Muscle layer of duodenum (tissue), 2 donors: ENCODE measurements at regions not wholly inside any gene's neighbourhood (a gene's known extent, or its start where the extent isn't known, plus 50 kb on each side); places are given as distances from the start of the nearest gene placed in this dataset.

Experiments
- H3K27ac ChIP-seq: one replicate; pipeline ENCODE4 v1.7.0; 2013; ENCODE audit warnings: mild to moderate bottlenecking, low read length
- H3K27me3 ChIP-seq: one replicate; pipeline ENCODE4 v1.7.0; 2013; ENCODE audit warnings: low read depth, mild to moderate bottlenecking, control low read depth, low read length
- H3K36me3 ChIP-seq, 2 donors: one replicate each; pipeline ENCODE4 v1.7.0; 2013; ENCODE audit warnings: low read length in 2 of 2, control low read depth in 1 of 2, mild to moderate bottlenecking in 1 of 2; ENCODE audit not compliant: insufficient read depth in 2 of 2, control insufficient read depth in 1 of 2
- H3K4me1 ChIP-seq, 2 donors: one replicate each; pipeline ENCODE4 v1.7.0; 2013; ENCODE audit warnings: low read length in 2 of 2, mild to moderate bottlenecking in 2 of 2, control low read depth in 1 of 2, moderate library complexity in 1 of 2; ENCODE audit not compliant: insufficient read depth in 2 of 2, control insufficient read depth in 1 of 2
- H3K4me3 ChIP-seq, 2 donors: one replicate each; pipeline ENCODE4 v1.7.0; 2013; ENCODE audit warnings: low read length in 2 of 2, low read depth in 1 of 2, mild to moderate bottlenecking in 1 of 2
- H3K9me3 ChIP-seq, 2 donors: one replicate each; pipeline ENCODE4 v1.7.0; 2013; ENCODE audit warnings: low read length in 2 of 2, control low read depth in 1 of 2, mild to moderate bottlenecking in 1 of 2; ENCODE audit not compliant: control insufficient read depth in 1 of 2
- donor health status: healthy.

DNA sequence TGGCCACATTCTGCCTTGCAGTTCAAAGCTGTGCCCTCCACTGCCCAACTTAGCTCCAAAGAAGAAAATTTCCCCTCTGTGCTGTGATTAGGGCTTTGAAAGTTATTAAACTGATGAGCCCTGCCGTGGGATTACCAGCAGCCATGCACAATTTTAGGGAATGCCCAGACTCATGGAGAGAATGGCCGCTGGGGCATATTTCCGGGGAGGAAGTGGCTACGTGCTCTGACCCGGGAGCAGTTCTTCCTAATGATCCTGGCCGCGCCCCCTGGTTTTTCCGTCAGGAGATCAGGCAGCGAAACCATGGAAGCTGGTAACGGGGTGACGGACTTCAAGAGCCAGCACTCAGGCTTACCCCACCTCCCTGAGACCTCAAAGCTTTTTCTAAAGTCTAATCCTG is 365.5 kb upstream of the PFKP start:
- Histone ChIP-seq H3K36me3 (no peaks in the 10 kb centered on the region), H3K27ac (no peak overlapping the region), H3K4me3 (no peak overlapping the region), H3K4me1 (no peaks in the 10 kb centered on the region), H3K27me3 (no peaks in the 10 kb centered on the region), H3K9me3 (no peaks in the 10 kb centered on the region)

- H3K36me3 ChIP-seq, result no peaks in the 10 kb centered on the region
- no peaks in the 10 kb centered on the region for H3K9me3 ChIP-seq
- H3K4me3 ChIP-seq, result no peak overlapping the region
- H3K4me1 ChIP-seq, result no peaks in the 10 kb centered on the region
- H3K27me3 ChIP-seq, result no peaks in the 10 kb centered on the region
- no peak overlapping the region for H3K27ac ChIP-seq
Measured at GRCh38 chr10:2700626-2701305, 366.6 kb upstream of the PFKP start.

- H3K27ac ChIP-seq, result no peak overlapping the region
- H3K36me3 ChIP-seq, result no peaks in the 10 kb centered on the region
- no peak overlapping the region for H3K4me3 ChIP-seq
- no peaks in the 10 kb centered on the region for H3K9me3 ChIP-seq
- no peaks in the 10 kb centered on the region for H3K27me3 ChIP-seq
- H3K4me1 ChIP-seq, result no peaks in the 10 kb centered on the region
Measured at GRCh38 chr10:2688958-2689357, 378.4 kb upstream of the PFKP start.

DNA sequence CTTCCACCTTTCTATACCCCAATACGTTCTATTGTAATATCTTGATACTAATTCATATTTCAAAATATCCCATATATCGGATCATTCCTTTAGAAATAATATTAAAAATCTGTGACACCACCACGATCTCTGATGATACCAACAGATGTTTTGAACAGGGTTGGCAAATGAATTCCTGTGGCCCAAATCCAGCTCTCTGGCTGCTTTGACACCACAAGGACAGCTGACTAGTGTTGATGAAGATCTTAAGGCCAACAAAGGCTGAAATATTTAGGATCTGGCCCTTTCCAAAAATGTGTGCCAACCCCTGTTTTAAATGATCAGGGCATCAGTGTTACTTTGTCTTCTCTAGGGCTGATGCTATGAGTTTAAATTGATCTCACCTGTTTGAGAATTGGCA is 380.7 kb upstream of the PFKP start:
- Histone ChIP-seq H3K36me3 (no peaks in the 10 kb centered on the region), H3K27me3 (no peaks in the 10 kb centered on the region), H3K27ac (no peak overlapping the region), H3K4me3 (no peak overlapping the region), H3K4me1 (no peaks in the 10 kb centered on the region), H3K9me3 (no peaks in the 10 kb centered on the region)

DNA sequence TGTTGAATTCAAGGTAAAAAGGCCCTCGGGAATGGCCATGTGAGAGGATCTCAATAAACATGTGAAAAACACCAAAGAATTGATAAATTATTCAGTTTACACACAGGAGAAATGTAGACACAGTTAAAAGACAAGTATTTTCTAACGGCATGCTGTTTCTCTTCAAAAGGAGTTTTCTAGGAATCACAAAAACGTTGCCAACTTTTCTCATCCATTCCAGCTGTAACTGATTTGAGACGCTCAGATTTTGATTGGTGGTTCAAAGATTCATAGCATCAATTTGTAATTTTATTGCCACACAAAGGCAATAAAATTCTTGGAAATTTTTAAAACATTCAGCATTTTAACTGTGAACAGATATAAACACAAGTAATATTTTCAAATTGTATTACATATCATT is 384.9 kb upstream of the PFKP start:
- H3K27ac ChIP-seq, result no peak overlapping the region
- peaks cover 0 to 6% of the 10 kb centered on the region in 2 donors for H3K4me1 ChIP-seq
- H3K9me3 ChIP-seq, result no peaks in the 10 kb centered on the region
- H3K4me3 ChIP-seq, result no peak overlapping the region
- H3K27me3 ChIP-seq, result no peaks in the 10 kb centered on the region
- no peaks in the 10 kb centered on the region for H3K36me3 ChIP-seq

GRCh38 chr10:2681891-2682290 is 385.5 kb upstream of the PFKP start:
- H3K36me3 ChIP-seq, result no peaks in the 10 kb centered on the region
- H3K4me3 ChIP-seq, result no peak overlapping the region
- no peak overlapping the region for H3K27ac ChIP-seq
- H3K27me3 ChIP-seq, result no peaks in the 10 kb centered on the region
- H3K4me1 ChIP-seq, result peaks cover 0 to 6% of the 10 kb centered on the region in 2 donors
- H3K9me3 ChIP-seq, result no peaks in the 10 kb centered on the region

DNA sequence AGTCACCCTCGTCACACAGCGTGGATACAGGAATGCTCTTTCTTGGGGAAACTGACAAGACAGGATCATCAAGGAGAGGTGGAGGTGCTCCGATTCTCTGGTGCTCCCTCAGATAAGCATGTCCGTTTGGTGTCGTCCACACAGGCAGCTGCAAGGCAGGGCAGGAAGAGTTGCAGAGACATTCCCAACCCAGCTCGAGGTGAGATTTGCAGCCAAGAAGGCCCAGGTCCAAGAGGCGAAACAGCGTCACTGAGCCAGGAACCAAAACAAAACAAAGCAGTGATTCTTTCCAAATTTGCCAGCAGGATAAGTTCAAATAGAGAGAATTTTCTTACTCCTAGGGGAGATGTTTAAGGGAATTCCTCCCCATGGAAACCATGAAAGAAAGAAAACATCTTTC is 386.5 kb upstream of the PFKP start:
- Histone ChIP-seq H3K9me3 (no peaks in the 10 kb centered on the region), H3K27me3 (no peaks in the 10 kb centered on the region), H3K4me1 (peaks cover 0 to 6% of the 10 kb centered on the region in 2 donors), H3K36me3 (no peaks in the 10 kb centered on the region), H3K27ac (no peak overlapping the region), H3K4me3 (no peak overlapping the region)

GRCh38 chr10:2679646-2680045 is 387.7 kb upstream of the PFKP start:
- Histone ChIP-seq H3K4me3 (no peak overlapping the region), H3K27ac (no peak overlapping the region), H3K9me3 (no peaks in the 10 kb centered on the region), H3K27me3 (no peaks in the 10 kb centered on the region), H3K36me3 (no peaks in the 10 kb centered on the region), H3K4me1 (peaks cover 0 to 6% of the 10 kb centered on the region in 2 donors)

DNA sequence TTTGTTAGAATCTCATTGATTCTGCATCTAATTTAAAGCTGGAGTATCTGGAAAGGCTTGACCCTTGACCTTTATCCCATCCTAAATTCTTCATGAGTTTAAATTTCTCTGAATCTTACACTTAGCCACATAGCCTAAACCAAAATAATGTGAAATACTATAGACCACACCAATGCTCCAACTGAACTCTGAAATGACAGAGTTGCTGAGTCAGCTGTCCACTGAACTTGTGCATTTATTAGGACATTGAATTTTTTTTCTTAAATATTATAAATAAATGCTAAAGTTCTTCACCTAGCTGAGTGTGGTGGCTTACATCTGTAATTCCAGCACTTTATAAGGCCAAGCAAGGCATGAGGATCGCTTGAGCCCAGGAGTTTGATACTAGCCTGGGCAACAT is 390.9 kb upstream of the PFKP start:
- H3K4me3 ChIP-seq, result no peak overlapping the region

GRCh38 chr10:2674451-2674850 is 392.9 kb upstream of the PFKP start:
- Histone ChIP-seq H3K27me3 (no peaks in the 10 kb centered on the region), H3K4me3 (no peak overlapping the region), H3K9me3 (no peaks in the 10 kb centered on the region)

More for the DNA sequence above, 390.9 kb upstream of the PFKP start:
- Histone ChIP-seq H3K36me3 (no peaks in the 10 kb centered on the region), H3K27me3 (no peaks in the 10 kb centered on the region), H3K9me3 (no peaks in the 10 kb centered on the region), H3K27ac (no peak overlapping the region), H3K4me1 (peaks cover 0 to 6% of the 10 kb centered on the region in 2 donors)

GRCh38 chr10:2670864-2671263 is 396.5 kb upstream of the PFKP start:
- H3K4me1 ChIP-seq, result no peaks in the 10 kb centered on the region
- no peak overlapping the region for H3K4me3 ChIP-seq
- H3K36me3 ChIP-seq, result no peaks in the 10 kb centered on the region
- H3K27me3 ChIP-seq, result no peaks in the 10 kb centered on the region
- H3K27ac ChIP-seq, result no peak overlapping the region
- H3K9me3 ChIP-seq, result no peaks in the 10 kb centered on the region

More at GRCh38 chr10:2674451-2674850, 392.9 kb upstream of the PFKP start:
- no peaks in the 10 kb centered on the region for H3K4me1 ChIP-seq
- no peaks in the 10 kb centered on the region for H3K36me3 ChIP-seq
- no peak overlapping the region for H3K27ac ChIP-seq

DNA sequence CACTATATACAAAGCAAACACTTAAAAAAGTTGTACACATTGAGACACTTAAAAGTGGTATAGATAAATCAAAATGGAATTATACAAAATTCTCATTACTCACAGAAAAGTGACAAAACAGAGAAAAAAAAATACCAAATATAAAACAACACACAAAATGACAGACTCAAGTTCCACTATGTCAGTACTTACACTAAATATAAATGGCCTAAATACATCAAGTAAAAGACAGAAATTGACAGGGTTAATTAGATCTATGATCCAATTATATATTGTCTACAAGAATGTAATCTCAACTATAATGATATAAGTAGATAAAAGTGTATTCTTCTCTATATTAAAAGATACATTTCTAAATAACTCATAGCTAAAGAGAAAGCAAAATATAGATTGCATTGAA is 401.6 kb upstream of the PFKP start:
- Histone ChIP-seq H3K27me3 (no peaks in the 10 kb centered on the region), H3K27ac (no peak overlapping the region), H3K4me3 (no peak overlapping the region)

More for the DNA sequence above, 401.6 kb upstream of the PFKP start:
- no peaks in the 10 kb centered on the region for H3K36me3 ChIP-seq
- H3K4me1 ChIP-seq, result no peaks in the 10 kb centered on the region
- peaks cover 0 to 4% of the 10 kb centered on the region in 2 donors for H3K9me3 ChIP-seq
